GM21447 (cell line): ENCODE measurements at regions not wholly inside any gene's neighbourhood (a gene's known extent, or its start where the extent isn't known, plus 50 kb on each side); places are given as distances from the start of the nearest gene placed in this dataset.
"Not testable (repeated sequence)": the region's sequence is repeated elsewhere in the genome, so short reads cannot be mapped to it uniquely, and the experiment has no call there.

Source experiments
- ATAC-seq: cut with Tn5 transposase; IDR thresholded peaks from one replicate; pipeline ENCODE4 v1.9.1; 2021; ENCODE audit not compliant: unreplicated experiment

DNA sequence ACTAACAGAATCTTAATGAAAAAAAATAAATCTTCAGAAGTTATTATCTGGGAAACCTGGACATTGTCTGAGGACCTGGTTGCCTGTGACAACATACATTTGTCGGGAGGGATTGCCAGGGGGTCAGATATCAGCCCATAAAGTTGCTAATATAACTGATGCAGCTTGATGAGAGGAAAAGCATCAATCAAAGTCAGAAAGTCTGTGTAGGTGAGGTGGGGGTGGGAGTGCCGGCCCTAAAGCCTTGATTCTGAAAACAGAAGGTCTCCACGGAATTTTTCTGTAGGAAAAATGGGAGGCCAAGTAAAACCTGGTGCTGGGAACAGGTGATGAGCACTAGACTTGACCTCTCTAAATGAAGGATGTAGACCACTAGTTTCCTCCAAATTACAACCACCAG is 281.8 kb downstream of the FGFR2 start:
- ATAC-seq, result no peak

DNA sequence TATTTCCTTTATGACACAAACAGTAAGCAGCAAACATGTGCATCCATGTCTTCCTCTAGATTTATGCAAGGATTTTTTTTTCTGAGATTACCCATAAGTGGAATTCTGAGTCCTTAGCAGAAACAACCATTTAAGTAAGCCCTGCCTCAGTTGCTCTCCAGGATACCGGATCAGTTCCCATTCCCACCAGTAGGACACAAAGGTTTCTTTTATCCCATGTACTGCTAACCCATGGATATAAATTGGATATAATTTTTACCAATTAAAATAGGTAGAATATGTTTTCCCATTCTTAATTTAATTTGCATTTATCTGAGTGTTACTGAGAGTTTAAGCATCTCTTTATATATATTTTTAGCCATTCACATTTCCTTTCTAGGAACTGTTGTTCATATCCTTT is 280.9 kb downstream of the FGFR2 start:
- no peak for ATAC-seq

DNA sequence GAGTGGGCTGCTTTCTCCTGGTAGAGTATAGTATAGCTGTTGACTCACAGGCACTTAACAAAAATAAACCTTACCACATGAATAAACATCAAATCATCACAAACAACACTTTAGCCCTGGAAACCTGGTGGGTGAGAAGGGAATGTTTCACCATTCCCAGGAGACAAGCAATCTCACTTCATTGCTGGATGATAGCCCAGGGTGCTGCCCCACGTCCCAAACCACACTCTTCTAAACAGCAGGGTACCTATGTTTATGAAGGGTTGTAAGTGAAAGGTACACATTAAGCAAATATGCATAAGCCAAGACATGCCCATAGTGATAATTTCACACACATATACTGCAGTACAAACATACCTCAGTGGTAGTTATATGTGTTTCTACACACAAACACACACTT is 276.2 kb downstream of the FGFR2 start:
- ATAC-seq, result no peak

DNA sequence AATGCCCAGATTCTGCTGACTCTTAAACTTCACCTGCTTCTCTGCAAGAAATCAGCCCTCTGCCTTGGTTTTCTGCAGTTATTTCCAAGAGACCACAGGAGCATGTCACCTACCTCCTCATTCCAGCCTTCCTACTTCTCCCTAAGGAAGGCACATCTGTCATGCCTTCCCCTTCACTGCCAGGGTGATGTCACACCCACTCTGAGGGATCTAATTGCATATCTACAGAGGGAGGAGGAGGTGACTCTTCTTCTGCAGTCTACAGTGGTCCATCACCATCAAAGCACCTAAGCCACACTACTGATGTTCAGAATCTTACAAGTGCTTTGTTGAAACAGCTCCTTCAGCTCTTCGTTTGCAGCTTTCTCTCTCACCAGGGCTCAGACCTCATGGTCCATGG is 275.5 kb downstream of the FGFR2 start:
- no peak for ATAC-seq

DNA sequence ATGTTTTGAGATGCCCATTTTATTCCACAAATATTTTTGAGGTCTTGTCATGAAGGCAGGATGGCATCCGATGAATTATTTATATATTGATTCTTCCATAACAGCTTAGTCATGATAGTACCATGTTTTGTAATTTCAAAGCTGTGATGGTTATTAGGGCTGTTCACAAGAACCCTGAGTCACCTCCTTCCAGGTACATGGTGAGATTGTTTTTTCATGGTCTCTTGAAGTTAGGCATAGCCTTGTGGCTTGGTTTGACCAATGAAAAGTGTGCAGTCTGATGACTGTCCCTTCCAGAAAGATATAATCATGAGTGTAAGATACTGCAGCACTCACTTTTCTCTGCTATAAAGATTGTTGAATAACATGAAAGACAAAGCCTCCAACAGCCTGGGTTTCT is 274.8 kb downstream of the FGFR2 start:
- no peak for ATAC-seq

DNA sequence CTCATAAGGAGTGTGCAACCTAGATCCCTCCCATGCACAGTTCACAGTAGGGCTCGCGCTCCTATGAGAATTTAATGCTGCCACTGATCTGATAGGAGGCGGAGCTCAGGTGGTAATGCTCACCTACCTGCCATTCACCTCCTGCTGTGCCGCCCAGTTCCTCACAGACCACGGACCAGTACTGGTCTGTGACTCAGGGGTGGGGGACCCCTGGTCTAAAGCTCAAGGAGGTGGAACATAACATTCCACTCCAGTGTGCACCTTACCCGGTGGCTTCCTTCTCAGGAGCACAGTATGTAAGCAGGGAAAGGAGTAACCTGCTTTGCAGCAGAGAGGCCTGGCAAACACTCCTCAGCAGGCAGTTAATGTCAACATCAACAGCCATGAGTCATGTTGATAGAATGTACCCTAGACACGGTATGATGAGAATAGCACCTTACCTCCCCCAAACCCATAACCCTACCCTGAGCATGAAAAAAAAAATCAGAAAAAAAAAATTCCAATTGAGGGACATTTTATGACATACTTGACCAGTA is 273.5 kb downstream of the FGFR2 start:
- ATAC-seq, result no peak

DNA sequence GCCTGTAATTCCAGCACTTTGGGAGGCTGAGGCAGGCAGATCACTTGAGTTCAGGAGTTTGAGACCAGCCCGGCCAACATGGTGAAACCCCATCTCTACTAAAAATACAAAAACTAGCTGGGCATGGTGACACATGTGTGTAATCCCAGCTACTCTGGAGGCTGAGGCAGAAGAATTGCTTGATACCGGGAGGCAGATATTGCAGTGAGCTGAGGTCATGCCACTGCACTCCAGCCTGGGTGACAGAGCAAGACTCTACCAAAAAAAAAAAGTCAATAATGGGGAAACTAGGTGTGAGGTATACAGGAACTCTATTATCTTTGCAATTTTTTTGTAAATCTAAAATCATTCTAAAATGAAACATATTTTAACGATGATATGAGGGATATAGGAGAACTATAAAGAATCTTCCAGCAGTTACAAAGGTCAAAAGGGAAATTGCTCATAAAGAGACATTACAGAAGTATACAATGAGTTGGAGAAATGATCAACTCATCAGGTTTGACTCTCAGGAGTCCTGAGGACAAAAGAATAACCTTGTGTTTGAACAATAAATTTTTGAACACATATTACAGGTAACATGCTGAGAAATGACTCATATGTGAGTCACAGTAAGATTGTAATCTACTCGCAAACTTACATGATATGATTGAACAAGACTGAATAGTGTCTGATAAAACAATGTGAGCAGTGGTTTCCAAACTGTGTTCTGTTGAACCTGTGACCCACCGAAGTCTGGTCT is 272.6 kb downstream of the FGFR2 start:
- ATAC-seq, result no peak

DNA sequence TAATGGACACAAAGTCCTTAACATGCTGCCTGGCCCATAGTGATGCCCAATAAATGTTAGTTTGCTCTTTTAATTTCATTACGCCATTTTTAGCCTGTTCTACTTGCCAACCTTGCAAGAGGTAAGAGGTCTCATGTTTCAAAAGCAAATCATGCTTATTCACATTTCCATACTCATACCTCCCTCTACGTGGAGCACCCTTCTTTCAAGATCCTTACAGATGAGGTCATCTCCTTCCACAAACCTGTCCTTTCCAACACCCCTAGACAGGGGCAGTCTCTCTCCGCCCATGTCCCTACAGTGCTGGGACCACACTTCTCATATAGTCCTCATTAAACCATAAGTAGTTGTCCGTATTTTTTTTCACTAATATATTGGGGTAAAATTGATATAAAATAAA is 271.3 kb downstream of the FGFR2 start:
- no peak for ATAC-seq

DNA sequence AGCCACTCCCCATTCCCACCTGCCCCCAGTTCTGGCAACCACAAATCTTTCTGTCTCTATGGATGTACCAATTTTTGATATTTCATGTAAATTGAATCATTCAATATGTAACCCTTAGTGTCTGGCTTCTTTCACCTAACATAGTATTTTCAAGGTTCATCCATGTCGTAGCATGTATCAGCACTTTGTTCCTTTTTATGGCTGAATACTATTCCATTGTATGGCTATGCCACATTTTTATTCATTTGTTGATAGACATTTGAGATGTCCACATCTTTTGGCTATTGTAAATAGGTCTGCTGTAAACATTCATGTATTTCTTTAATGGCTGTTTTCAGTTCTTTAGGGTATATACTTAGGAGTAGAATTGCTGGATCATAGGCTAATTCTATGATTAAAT is 270.5 kb downstream of the FGFR2 start:
- no peak for ATAC-seq

DNA sequence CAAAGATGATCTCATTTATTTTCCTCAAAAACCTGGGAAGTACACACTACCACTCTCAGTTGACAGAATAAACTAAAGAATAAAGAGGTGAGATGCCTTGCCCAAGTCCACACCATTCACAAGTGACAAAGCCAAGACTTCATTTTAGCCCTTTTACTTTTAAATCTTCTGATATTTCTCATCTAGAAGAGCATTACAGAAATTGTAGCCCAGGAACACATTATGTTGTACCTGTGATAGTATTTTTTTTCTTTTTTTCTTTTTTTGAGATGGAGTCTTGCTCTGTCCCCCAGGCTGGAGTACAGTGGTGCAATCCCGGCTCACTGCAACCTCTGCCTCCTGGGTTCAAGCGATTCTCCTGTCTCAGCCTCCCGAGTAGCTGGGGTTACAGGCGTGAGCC is 268.6 kb downstream of the FGFR2 start:
- not testable (repeated sequence) for ATAC-seq

DNA sequence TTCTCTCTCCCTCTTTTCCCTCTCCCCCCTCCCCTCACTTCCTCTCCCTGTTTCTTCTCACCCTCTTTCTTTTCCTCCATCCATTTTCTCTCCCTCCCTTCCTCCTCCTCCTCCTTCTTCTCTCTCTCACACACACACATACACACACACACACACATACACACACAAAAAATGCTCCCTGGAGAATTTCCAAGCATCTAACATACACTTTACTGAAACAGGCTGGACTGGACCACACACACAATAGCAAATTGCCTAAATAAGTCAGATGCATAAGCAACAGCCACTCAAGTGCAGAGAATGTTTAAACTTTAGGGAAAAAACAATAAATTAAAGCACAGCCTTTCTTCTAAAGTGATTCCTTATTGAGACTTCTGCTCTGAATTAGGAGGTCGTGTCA is 267.7 kb downstream of the FGFR2 start:
- no peak for ATAC-seq

DNA sequence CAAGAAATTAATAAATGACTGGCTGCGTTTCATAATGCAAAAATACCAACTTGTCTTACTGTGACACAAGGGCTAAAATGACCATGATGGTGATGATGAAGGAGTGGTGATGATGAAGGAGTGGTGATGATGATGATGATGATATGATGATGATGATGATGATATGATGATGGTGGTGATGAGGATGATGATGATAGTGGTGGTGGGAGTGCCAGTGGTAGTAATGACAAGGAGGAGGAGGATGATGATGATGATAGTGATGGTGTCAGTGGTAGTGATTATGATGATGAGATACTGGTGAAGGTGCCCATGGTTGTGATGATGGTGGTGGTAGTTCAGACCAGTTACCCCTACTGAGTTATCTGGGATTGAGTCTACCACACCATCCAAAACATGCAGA is 265.9 kb downstream of the FGFR2 start:
- ATAC-seq, result no peak

DNA sequence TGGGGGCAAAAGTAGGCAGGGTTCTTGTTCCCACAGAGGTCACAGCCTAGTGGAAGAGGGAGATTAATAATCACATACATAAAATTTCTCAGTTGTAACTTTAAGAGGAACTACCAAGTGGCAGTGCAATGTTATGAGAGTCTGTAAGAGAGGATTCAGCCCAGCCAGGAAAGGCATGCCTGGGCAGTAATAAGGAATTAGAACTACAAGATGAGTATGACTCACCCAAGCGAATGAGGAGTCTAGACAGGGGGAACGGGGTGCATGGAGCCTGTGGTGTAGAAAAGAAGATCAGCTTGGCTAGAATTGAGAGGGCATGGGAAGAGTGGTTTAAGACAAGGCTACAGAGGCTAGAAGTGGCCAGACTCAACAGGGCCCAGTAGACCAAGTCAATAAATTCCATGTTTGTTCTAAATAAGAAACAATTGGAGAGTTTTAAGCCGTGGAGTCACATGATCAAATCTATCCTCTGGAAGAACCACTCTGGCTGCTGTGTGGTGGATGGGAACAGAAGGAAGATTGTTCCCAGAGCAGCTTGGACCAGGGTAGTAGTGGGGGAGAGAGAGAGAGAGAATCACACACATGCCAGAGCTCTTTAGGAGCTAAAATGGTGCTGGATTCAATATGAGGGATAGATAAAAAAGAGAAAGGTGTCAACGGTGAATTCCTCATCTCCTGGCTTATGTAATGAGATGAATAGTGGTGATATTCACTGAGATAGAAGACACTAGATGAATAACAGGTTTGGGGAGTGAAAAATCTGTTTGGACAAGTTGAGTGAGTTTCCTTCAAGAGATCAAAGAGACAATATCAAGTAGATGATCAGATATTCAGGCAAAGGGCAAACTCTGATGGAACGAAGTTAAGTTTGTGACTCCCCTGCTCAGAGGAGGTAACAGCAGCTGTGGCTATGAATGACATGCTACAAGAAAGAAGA is 265.1 kb downstream of the FGFR2 start:
- no peak for ATAC-seq

DNA sequence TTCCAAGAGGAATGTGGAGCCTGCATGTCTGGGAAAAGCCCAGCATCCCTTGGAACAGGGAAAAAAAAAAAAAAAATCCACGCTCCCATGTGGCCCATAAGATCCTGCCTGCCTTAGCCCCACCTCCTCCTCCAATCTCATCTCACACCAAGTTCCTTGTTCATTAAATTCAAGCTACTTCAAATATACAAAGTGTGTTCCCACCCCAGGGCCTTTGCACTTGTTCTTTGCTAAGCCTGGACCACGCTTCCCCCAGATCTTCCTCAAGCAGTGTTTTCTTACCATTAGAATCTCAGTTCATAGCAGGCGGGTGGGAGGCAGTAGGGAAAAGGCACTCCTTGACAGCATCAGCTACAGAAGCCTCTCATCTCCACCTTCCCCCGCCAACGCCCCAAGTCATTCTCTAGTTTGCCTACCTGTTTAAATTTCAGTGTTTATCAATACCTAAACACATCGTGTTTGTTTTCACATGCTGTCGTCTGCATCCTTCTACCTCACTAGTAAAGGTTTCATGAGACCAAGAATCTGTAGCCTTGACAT is 262.8 kb downstream of the FGFR2 start:
- no peak for ATAC-seq

DNA sequence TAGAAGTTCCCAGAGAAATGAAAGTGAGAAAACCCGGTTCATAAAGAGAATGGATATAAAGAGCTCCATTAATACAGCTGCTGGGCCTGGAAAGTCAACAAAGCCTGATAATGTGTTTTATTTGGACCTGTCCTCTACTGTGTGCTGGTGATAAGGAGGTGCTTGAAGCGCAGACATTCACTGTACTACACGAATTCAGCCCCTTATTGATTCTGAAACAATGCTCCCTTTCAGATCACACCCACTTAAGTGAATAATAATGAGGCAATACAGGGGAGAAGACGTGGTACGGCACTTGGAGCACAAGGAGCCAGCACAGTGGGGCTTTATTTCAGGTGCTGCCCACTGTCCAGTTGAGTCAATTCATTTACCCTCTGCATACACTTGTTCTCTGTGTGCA is 260.8 kb downstream of the FGFR2 start:
- no peak for ATAC-seq

DNA sequence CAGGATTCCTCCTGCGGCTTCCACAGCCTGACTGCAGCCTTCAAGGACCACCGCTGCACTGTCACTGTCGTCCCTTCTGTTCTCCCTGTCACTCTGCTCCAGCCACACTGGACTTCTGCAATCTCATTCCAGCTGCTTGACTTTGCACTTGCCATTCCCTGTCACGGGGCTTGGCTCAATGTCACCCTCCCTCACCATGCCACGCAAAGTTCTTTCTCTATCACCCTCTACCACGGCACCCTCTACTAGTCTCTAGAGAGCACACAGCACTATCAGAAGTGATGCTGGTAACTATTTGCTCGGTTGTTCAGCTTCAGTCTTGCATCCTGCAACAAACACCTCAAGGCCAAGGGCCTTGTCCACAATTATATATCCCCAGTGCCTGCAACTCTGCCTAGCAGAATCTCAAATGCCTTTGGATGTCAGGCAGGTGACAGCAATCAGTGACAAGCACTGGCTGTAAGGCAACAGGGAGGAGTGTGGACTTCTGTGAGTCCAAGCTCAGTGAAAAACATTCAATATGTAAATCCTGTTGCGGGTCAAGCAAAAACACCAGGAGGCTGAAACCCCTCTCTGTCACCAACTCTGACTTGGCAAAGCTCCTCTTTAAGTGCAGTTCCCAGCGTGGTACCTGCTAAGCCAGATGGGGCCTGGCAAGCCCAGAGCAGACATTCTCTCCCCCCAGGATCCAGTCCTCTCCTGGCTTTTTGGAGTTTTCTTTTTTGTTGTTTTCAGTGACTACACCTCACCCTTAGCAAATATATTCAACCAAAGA is 259.9 kb downstream of the FGFR2 start:
- ATAC-seq, result no peak

DNA sequence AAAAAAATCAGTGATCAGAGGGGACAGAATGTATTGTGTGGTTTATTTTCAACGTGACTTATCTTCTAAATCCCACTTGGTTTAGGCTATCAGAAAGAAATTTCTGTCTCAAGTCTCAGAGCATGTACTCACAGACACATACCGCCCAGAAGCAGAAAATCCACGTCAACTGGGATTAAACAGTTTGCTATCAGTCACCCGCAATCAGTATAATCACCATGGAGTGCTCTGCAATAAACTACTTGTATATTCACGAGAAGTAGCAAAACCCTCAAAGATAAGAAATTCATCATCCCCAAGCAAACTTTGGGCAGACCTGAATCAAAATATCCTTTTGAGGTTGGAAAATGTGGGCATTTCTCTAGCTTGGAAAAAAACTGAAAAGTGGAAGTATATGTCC is 259.1 kb downstream of the FGFR2 start:
- no peak for ATAC-seq

DNA sequence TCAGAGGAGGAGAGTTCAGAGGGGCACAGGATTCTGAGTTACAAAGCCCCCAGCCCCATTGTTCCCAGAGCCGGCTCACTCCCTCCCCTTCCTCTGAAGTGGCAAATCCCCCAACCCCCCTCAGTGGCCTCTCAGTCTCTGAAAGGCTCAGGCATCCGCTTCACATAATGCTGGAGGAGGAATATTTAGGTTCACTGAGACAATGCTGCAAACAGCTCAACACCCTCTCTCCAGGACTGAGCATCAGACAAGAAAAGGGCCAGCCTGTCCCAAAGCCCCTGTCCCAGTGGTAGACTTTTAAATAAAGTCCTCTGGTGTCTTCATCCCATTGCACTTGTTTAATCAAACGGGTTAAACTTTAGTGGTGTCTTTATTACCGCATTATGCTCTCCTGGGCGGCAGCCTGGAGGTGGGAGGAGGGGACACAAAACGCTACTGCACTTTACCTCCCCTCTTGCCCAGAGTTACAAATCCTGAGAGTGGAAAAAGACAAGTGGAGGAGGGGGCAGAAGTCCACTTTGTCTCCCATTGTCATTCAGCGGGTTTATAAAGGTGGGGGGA is 257.9 kb downstream of the FGFR2 start:
- ATAC-seq, result no peak

DNA sequence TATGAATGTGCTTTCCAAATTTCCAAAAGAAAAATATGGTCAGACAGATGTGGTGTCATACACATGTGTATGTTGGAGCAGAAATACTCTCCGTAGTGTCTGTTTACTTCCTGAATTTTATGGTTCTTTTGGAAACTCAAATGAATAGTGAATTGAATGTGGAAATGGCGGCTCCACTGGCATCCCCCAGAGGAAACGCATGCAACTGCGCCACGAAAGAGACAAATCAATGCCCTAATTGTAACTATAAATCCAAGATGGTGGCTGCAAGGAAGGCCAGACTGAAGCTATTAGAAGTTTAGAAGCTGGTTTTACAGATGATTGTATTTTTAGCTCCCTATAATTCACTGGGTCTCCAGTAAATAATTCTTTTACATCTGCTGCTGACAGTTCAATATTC is 246.7 kb downstream of the FGFR2 start:
- ATAC-seq, result no peak

DNA sequence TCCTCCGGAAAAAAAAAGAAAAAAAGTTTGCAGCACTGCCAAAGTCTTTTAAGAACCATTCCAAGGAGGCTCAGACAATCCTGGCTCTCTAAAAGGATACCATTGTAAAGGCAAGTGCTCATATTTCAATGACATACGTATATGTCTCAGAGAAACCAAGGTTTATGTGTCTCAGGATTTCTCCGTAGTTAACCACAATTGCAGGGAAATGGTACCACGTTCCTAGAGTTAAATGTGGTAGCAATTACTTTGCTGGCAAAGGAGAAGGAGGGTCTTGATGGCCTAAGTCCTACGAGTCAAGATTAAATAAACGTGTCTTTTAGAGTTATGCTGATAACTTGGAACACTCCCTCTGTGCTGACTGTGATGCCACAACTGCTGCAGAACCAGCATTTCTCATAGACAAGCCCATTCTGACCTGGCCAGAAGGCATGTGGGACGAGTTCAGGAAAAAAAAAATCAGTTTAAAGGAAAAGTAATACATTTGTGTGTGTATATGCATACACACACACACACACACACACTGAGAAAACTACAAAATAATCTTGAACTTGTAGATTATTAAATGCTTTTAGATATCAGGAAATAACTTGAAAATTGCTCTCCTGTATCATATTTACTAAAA is 245.9 kb downstream of the FGFR2 start:
- ATAC-seq, result no peak
